Upper lobe of left lung (tissue), 4 donors: ENCODE measurements at regions not wholly inside any gene's neighbourhood (a gene's known extent, or its start where the extent isn't known, plus 50 kb on each side); places are given as distances from the start of the nearest gene placed in this dataset.

Experiments
- CTCF ChIP-seq, 6 experiments: fragments of 450-650 bp in 4 of 6; fragments of 200-600 bp in 2 of 6; sonication (generic) in 2 of 6; IDR thresholded peaks; one replicate each; pipeline ENCODE4 v1.5.1; 2016 to 2019; ENCODE audit warnings: antibody characterized with exemption in 6 of 6
- EP300 ChIP-seq, 4 donors: sonication (generic); formaldehyde crosslinking; IDR thresholded peaks; one replicate each; pipeline ENCODE4 v1.5.1; 2017; ENCODE audit warnings: antibody characterized with exemption in 4 of 4, control low read depth in 2 of 4
- POLR2A ChIP-seq, 4 donors: fragments of 450-650 bp; IDR thresholded peaks; one replicate each; pipeline ENCODE4 v1.5.1; 2016 to 2017; ENCODE audit warnings: antibody characterized with exemption in 4 of 4, mild to moderate bottlenecking in 2 of 4

- TF ChIP-seq CTCF (IDR thresholded peaks at IDR 0.05), result no peak
- TF ChIP-seq EP300 (IDR thresholded peaks at IDR 0.05), result no peak
- no peak for TF ChIP-seq POLR2A (IDR thresholded peaks at IDR 0.05)
Observed at GRCh38 chr18:27699137-27699536, 477.8 kb downstream of the CDH2 start.
